Mucosa of rectum (tissue), 2 donors: ENCODE measurements at regions not wholly inside any gene's neighbourhood (a gene's known extent, or its start where the extent isn't known, plus 50 kb on each side); places are given as distances from the start of the nearest gene placed in this dataset.

Experiments used
- H3K27ac ChIP-seq, 2 donors: one replicate each; pipeline ENCODE4 v1.7.0; 2013; ENCODE audit warnings: inconsistent platforms in 2 of 2, low read depth in 2 of 2, low read length in 2 of 2
- H3K27me3 ChIP-seq, 2 donors: one replicate each; pipeline ENCODE4 v1.7.0; 2013; ENCODE audit warnings: low read length in 2 of 2; ENCODE audit not compliant: control insufficient read depth in 2 of 2, insufficient read depth in 2 of 2
- H3K36me3 ChIP-seq, 2 donors: one replicate each; pipeline ENCODE4 v1.7.0; 2013; ENCODE audit warnings: low read length in 2 of 2; ENCODE audit not compliant: control insufficient read depth in 2 of 2, insufficient read depth in 2 of 2
- H3K4me1 ChIP-seq, 2 donors: one replicate each; pipeline ENCODE4 v1.7.0; 2013; ENCODE audit warnings: low read length in 2 of 2, mild to moderate bottlenecking in 1 of 2; ENCODE audit not compliant: control insufficient read depth in 2 of 2, insufficient read depth in 2 of 2
- H3K4me3 ChIP-seq, 2 donors: one replicate each; pipeline ENCODE4 v1.7.0; 2013; ENCODE audit warnings: low read length in 2 of 2
- H3K9ac ChIP-seq, 2 donors: one replicate each; pipeline ENCODE4 v1.7.0; 2013; ENCODE audit warnings: low read length in 2 of 2, low read depth in 1 of 2, mild to moderate bottlenecking in 1 of 2
- H3K9me3 ChIP-seq, 2 donors: one replicate each; pipeline ENCODE4 v1.7.0; 2013; ENCODE audit warnings: low read length in 2 of 2; ENCODE audit not compliant: control insufficient read depth in 2 of 2
- donor health status: healthy.
- donor health status: Normal muscosa, but diverticular disease.

- Histone ChIP-seq H3K27ac (no peak overlapping the region), H3K9ac (no peak overlapping the region), H3K4me1 (peaks cover 0 to 3% of the 10 kb centered on the region in 2 donors), H3K36me3 (no peaks in the 10 kb centered on the region), H3K9me3 (no peaks in the 10 kb centered on the region), H3K4me3 (no peak overlapping the region), H3K27me3 (peaks cover 0 to 7% of the 10 kb centered on the region in 2 donors)
Observed at GRCh38 chr12:3990501-3991280, 117.5 kb upstream of the PARP11 start.

GRCh38 chr12:3989218-3989550 is 116.0 kb upstream of the PARP11 start:
- H3K36me3 ChIP-seq, result no peaks in the 10 kb centered on the region
- no peak overlapping the region for H3K27ac ChIP-seq
- H3K9me3 ChIP-seq, result no peaks in the 10 kb centered on the region
- H3K27me3 ChIP-seq, result peaks cover 0 to 7% of the 10 kb centered on the region in 2 donors
- peaks cover 0 to 3% of the 10 kb centered on the region in 2 donors for H3K4me1 ChIP-seq
- H3K9ac ChIP-seq, result no peak overlapping the region
- H3K4me3 ChIP-seq, result no peak overlapping the region

- H3K4me3 ChIP-seq, result no peak overlapping the region
- no peaks in the 10 kb centered on the region for H3K9me3 ChIP-seq
- no peaks in the 10 kb centered on the region for H3K36me3 ChIP-seq
- no peak overlapping the region for H3K9ac ChIP-seq
- H3K27ac ChIP-seq, result no peak overlapping the region
- peaks cover 0 to 3% of the 10 kb centered on the region in 2 donors for H3K4me1 ChIP-seq
- H3K27me3 ChIP-seq, result peaks cover 0 to 7% of the 10 kb centered on the region in 2 donors
Observed at GRCh38 chr12:3988519-3989217, 115.5 kb upstream of the PARP11 start.

DNA sequence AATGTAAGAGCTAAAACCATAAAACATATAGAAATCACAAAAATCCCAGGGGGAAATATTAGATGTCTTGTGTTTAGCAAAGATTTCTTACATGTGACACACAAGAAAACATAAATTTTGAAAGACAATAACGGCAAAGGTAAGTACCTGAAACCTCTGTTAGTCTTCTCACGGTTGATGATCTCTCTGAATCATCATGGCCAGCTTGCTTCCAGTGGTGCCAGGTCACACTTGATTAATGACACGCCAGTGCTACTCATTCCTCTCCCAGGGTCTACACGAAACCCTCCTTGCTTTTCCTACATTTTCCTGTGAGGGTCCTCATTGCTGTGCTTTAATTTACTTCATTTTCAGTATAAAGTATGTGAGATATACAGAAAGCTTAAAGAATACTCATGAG is 114.4 kb upstream of the PARP11 start:
- no peak overlapping the region for H3K27ac ChIP-seq
- H3K4me1 ChIP-seq, result peaks cover 0 to 3% of the 10 kb centered on the region in 2 donors
- peaks cover 0 to 3% of the 10 kb centered on the region in 2 donors for H3K27me3 ChIP-seq
- no peak overlapping the region for H3K4me3 ChIP-seq
- no peak overlapping the region for H3K9ac ChIP-seq
- H3K9me3 ChIP-seq, result no peaks in the 10 kb centered on the region
- H3K36me3 ChIP-seq, result no peaks in the 10 kb centered on the region

DNA sequence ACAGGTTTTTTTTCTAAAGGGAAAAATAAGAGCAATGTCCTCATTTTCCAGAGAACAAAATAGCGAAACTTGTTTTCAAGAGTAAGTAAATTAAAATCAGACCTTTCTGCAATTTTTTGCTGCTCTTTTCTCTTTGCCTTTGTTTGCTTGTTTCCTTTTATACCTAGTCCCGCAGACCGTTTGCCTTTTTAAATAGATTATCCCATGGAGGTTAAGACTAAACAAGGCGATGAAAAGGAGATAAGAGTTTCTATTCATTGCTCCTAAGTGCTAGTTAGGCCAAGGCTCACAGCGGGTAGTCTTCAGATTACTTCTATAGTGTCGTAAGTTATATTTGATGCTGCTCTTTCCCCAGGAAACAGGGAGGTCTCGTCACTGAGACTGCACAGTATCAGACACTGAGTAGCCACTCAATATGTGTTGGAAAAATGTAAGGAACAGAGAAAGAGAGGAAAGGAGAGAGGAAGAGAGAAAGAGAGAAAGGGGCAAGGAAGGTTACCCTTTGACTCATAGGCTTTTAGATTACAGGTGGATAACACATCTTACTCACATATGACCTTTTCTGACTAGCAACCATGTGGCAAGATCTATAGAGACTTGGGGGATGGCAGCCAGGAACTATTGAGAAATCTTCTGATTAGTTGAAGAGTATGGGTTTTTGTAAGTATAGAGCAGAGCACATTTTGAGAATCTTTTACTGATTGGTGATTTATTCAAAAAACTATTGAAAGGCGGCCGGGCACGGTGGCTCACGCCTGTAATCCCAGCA is 107.5 kb upstream of the PARP11 start:
- Histone ChIP-seq H3K4me3 (no peak overlapping the region), H3K36me3 (no peaks in the 10 kb centered on the region), H3K27ac (no peak overlapping the region), H3K9me3 (no peaks in the 10 kb centered on the region), H3K4me1 (peaks cover 0 to 4% of the 10 kb centered on the region in 2 donors), H3K9ac (no peak overlapping the region), H3K27me3 (no peaks in the 10 kb centered on the region)

GRCh38 chr12:3977621-3978020 is 104.4 kb upstream of the PARP11 start:
- Histone ChIP-seq H3K4me3 (no peak overlapping the region), H3K9ac (no peak overlapping the region), H3K36me3 (no peaks in the 10 kb centered on the region), H3K27me3 (no peaks in the 10 kb centered on the region), H3K9me3 (no peaks in the 10 kb centered on the region), H3K4me1 (peaks cover 0 to 4% of the 10 kb centered on the region in 2 donors), H3K27ac (no peak overlapping the region)

- Histone ChIP-seq H3K27me3 (no peaks in the 10 kb centered on the region), H3K27ac (no peak overlapping the region), H3K4me1 (peaks cover 0 to 4% of the 10 kb centered on the region in 2 donors), H3K9ac (no peak overlapping the region), H3K9me3 (no peaks in the 10 kb centered on the region), H3K36me3 (no peaks in the 10 kb centered on the region), H3K4me3 (no peak overlapping the region)
Observed at GRCh38 chr12:3976351-3976938, 103.2 kb upstream of the PARP11 start.

DNA sequence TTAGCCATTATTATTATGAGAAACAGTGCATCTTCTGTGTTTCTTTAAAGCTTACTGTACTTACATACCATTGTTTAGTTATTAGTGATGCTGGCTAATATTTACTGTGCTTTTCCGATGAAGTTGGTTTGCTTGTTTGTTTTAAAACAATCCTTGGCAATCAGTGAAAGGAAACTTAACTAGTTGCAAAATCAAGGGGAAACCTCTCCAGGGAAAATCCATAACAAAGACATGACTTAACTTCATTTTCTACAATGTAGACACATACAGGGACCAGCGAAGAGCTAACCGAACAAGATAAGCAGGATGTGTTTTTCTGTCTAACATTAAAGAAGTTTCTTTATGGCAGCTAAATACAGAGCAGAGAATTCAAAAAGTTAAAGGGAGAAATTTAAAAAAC is 102.5 kb upstream of the PARP11 start:
- H3K27me3 ChIP-seq, result no peaks in the 10 kb centered on the region

DNA sequence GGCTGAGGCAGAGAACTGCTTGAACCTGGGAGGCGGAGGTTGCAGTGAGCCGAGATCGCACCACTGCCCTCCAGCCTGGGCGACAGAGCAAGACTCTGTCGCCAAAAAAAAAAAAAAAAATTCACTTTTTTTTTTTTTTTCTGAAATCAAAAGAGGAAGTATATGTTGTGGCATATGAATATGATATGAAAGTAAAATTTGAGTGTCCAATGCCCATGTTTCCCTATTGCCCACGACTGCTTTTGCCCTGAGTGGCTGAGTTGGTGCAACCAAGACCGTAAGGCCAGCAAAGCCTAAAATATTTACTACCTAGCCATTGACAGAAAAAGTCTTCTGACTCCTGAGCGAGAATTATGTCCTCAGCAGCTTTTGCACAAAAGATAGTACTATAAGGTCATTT is 101.7 kb upstream of the PARP11 start:
- Histone ChIP-seq H3K9me3 (no peaks in the 10 kb centered on the region), H3K36me3 (no peaks in the 10 kb centered on the region), H3K27ac (no peak overlapping the region), H3K9ac (no peak overlapping the region), H3K27me3 (no peaks in the 10 kb centered on the region), H3K4me3 (no peak overlapping the region), H3K4me1 (peaks cover 0 to 4% of the 10 kb centered on the region in 2 donors)

More for the DNA sequence above, 102.5 kb upstream of the PARP11 start:
- Histone ChIP-seq H3K4me3 (no peak overlapping the region), H3K27ac (no peak overlapping the region), H3K36me3 (no peaks in the 10 kb centered on the region), H3K4me1 (peaks cover 0 to 4% of the 10 kb centered on the region in 2 donors), H3K9ac (no peak overlapping the region), H3K9me3 (no peaks in the 10 kb centered on the region)
